Immature natural killer cell (primary cell): ENCODE measurements at regions not wholly inside any gene's neighbourhood (a gene's known extent, or its start where the extent isn't known, plus 50 kb on each side); places are given as distances from the start of the nearest gene placed in this dataset.

Source experiments
- DNase-seq, 3 donors: peaks; one replicate each; pipeline ENCODE4 v3.0.0; 2022; ENCODE audit warnings: mixed read lengths in 1 of 3
- H3K27ac Mint-ChIP-seq, 6 donors: one replicate each; pipeline ENCODE4 v1.8.0; 2020; ENCODE audit warnings: mixed read lengths in 6 of 6, mild to moderate bottlenecking in 5 of 6, inconsistent platforms in 4 of 6, moderate library complexity in 3 of 6
- H3K27me3 Mint-ChIP-seq, 3 donors: one replicate each; pipeline ENCODE4 v1.8.0; 2020 to 2021; ENCODE audit warnings: low read depth in 3 of 3, mild to moderate bottlenecking in 3 of 3, mixed read lengths in 3 of 3, moderate library complexity in 3 of 3, inconsistent platforms in 1 of 3
- H3K36me3 Mint-ChIP-seq, 3 donors: one replicate each; pipeline ENCODE4 v1.8.0; 2020; ENCODE audit warnings: mixed read lengths in 3 of 3, inconsistent platforms in 2 of 3, mild to moderate bottlenecking in 2 of 3
- H3K4me1 Mint-ChIP-seq, 2 donors: one replicate each; pipeline ENCODE4 v1.8.0; 2020; ENCODE audit warnings: inconsistent platforms in 2 of 2, mild to moderate bottlenecking in 2 of 2, mixed read lengths in 2 of 2, moderate library complexity in 1 of 2
- H3K4me3 Mint-ChIP-seq, 5 donors: one replicate each; pipeline ENCODE4 v1.8.0; 2020; ENCODE audit warnings: mild to moderate bottlenecking in 5 of 5, mixed read lengths in 5 of 5, inconsistent platforms in 3 of 5, moderate library complexity in 3 of 5
- H3K9me3 Mint-ChIP-seq, 6 donors: one replicate each; pipeline ENCODE4 v1.8.0; 2020; ENCODE audit warnings: mild to moderate bottlenecking in 6 of 6, mixed read lengths in 6 of 6, inconsistent platforms in 4 of 6, moderate library complexity in 3 of 6

GRCh38 chr1:59096501-59096900 lies 200.4 kb upstream of the FGGY start:
- no peak for DNase-seq
- H3K36me3 Mint-ChIP-seq = no peaks in the 10 kb centered on the region
- no peak overlapping the region for H3K27ac Mint-ChIP-seq
- H3K4me1 Mint-ChIP-seq = no peaks in the 10 kb centered on the region
- no peaks in the 10 kb centered on the region for H3K27me3 Mint-ChIP-seq
- no peaks in the 10 kb centered on the region for H3K9me3 Mint-ChIP-seq
- H3K4me3 Mint-ChIP-seq = no peak overlapping the region

GRCh38 chr1:59098655-59099054 lies 198.2 kb upstream of the FGGY start:
- no peaks in the 10 kb centered on the region for H3K9me3 Mint-ChIP-seq

GRCh38 chr1:59100708-59101374 lies 196.1 kb upstream of the FGGY start:
- Mint-ChIP-seq H3K4me3 (no peak overlapping the region), H3K27ac (no peak overlapping the region), H3K36me3 (no peaks in the 10 kb centered on the region), H3K4me1 (no peaks in the 10 kb centered on the region), H3K27me3 (no peaks in the 10 kb centered on the region), H3K9me3 (no peaks in the 10 kb centered on the region)
- no peak for DNase-seq

More at GRCh38 chr1:59098655-59099054, 198.2 kb upstream of the FGGY start:
- Mint-ChIP-seq H3K27me3 (no peaks in the 10 kb centered on the region), H3K4me1 (no peaks in the 10 kb centered on the region), H3K27ac (peak overlapping the region in 1 of 6 donors; percentile 40), H3K36me3 (no peaks in the 10 kb centered on the region), H3K4me3 (no peak overlapping the region)
- DNase-seq = no peak

- Mint-ChIP-seq H3K4me3 (no peak overlapping the region), H3K4me1 (no peaks in the 10 kb centered on the region), H3K27ac (no peak overlapping the region), H3K36me3 (no peaks in the 10 kb centered on the region), H3K9me3 (no peaks in the 10 kb centered on the region), H3K27me3 (no peaks in the 10 kb centered on the region)
- DNase-seq = no peak
Observed at GRCh38 chr1:59101518-59101917, 195.4 kb upstream of the FGGY start.

GRCh38 chr1:59103457-59103856 lies 193.4 kb upstream of the FGGY start:
- Mint-ChIP-seq H3K9me3 (no peaks in the 10 kb centered on the region), H3K4me1 (no peaks in the 10 kb centered on the region), H3K27me3 (no peaks in the 10 kb centered on the region), H3K27ac (no peak overlapping the region), H3K4me3 (no peak overlapping the region), H3K36me3 (no peaks in the 10 kb centered on the region)
- no peak for DNase-seq

GRCh38 chr1:59104191-59104760 lies 192.6 kb upstream of the FGGY start:
- no peak for DNase-seq
- H3K36me3 Mint-ChIP-seq = no peaks in the 10 kb centered on the region
- H3K4me3 Mint-ChIP-seq = no peak overlapping the region
- no peak overlapping the region for H3K27ac Mint-ChIP-seq
- no peaks in the 10 kb centered on the region for H3K9me3 Mint-ChIP-seq
- H3K4me1 Mint-ChIP-seq = no peaks in the 10 kb centered on the region
- no peaks in the 10 kb centered on the region for H3K27me3 Mint-ChIP-seq

GRCh38 chr1:59105548-59106507 lies 191.1 kb upstream of the FGGY start:
- Mint-ChIP-seq H3K9me3 (no peaks in the 10 kb centered on the region), H3K27me3 (no peaks in the 10 kb centered on the region), H3K36me3 (no peaks in the 10 kb centered on the region), H3K4me3 (no peak overlapping the region), H3K4me1 (no peaks in the 10 kb centered on the region), H3K27ac (no peak overlapping the region)
- no peak for DNase-seq

GRCh38 chr1:59107516-59107915 lies 189.4 kb upstream of the FGGY start:
- Mint-ChIP-seq H3K4me3 (no peak overlapping the region), H3K27me3 (no peaks in the 10 kb centered on the region)
- DNase-seq = no peak

GRCh38 chr1:59107916-59108315 lies 189.0 kb upstream of the FGGY start:
- Mint-ChIP-seq H3K27ac (no peak overlapping the region), H3K36me3 (no peaks in the 10 kb centered on the region), H3K4me3 (no peak overlapping the region), H3K4me1 (no peaks in the 10 kb centered on the region), H3K9me3 (no peaks in the 10 kb centered on the region), H3K27me3 (no peaks in the 10 kb centered on the region)
- no peak for DNase-seq

More at GRCh38 chr1:59107516-59107915, 189.4 kb upstream of the FGGY start:
- no peak overlapping the region for H3K27ac Mint-ChIP-seq
- H3K36me3 Mint-ChIP-seq = no peaks in the 10 kb centered on the region
- H3K9me3 Mint-ChIP-seq = no peaks in the 10 kb centered on the region
- H3K4me1 Mint-ChIP-seq = no peaks in the 10 kb centered on the region

GRCh38 chr1:59108481-59109317 lies 188.2 kb upstream of the FGGY start:
- Mint-ChIP-seq H3K27ac (no peak overlapping the region), H3K9me3 (no peaks in the 10 kb centered on the region), H3K4me1 (no peaks in the 10 kb centered on the region), H3K4me3 (no peak overlapping the region), H3K27me3 (peaks cover 0 to 4% (median 0%) of the 10 kb centered on the region in 3 donors), H3K36me3 (no peaks in the 10 kb centered on the region)
- DNase-seq = no peak

GRCh38 chr1:59110271-59110670 lies 186.6 kb upstream of the FGGY start:
- Mint-ChIP-seq H3K9me3 (no peaks in the 10 kb centered on the region), H3K4me1 (no peaks in the 10 kb centered on the region), H3K4me3 (no peak overlapping the region), H3K27me3 (peaks cover 0 to 4% (median 0%) of the 10 kb centered on the region in 3 donors), H3K27ac (no peak overlapping the region), H3K36me3 (no peaks in the 10 kb centered on the region)
- no peak for DNase-seq

- H3K27ac Mint-ChIP-seq = no peak overlapping the region
- H3K4me1 Mint-ChIP-seq = no peaks in the 10 kb centered on the region
- no peaks in the 10 kb centered on the region for H3K36me3 Mint-ChIP-seq
- no peak overlapping the region for H3K4me3 Mint-ChIP-seq
- no peaks in the 10 kb centered on the region for H3K9me3 Mint-ChIP-seq
- DNase-seq = no peak
- peaks cover 0 to 8% (median 2%) of the 10 kb centered on the region in 3 donors for H3K27me3 Mint-ChIP-seq
Observed at GRCh38 chr1:59113876-59114457, 182.9 kb upstream of the FGGY start.

- Mint-ChIP-seq H3K4me1 (no peaks in the 10 kb centered on the region), H3K9me3 (no peaks in the 10 kb centered on the region), H3K4me3 (no peak overlapping the region), H3K27ac (no peak overlapping the region), H3K36me3 (no peaks in the 10 kb centered on the region), H3K27me3 (peaks cover 0 to 8% (median 8%) of the 10 kb centered on the region in 3 donors)
- DNase-seq = no peak
Observed at GRCh38 chr1:59115865-59116264, 181.0 kb upstream of the FGGY start.
